SK-N-SH treated with all-trans-retinoic acid at 6 μM for 48 hours (cell line): ENCODE measurements at regions not wholly inside any gene's neighbourhood (a gene's known extent, or its start where the extent isn't known, plus 50 kb on each side); places are given as distances from the start of the nearest gene placed in this dataset.

Experiments
- ARNTL ChIP-seq: fragments of 450-650 bp; formaldehyde crosslinking; IDR thresholded peaks from 2 replicates; pipeline ENCODE4 v1.5.0; 2020; ENCODE audit warnings: low read depth, mild to moderate bottlenecking, moderate library complexity, borderline replicate concordance
- BACH2 ChIP-seq: fragments of 250-450 bp; sonication (Bioruptor Pico); IDR thresholded peaks from 2 replicates; pipeline ENCODE4 v1.9.0; 2021; ENCODE audit warnings: mild to moderate bottlenecking, borderline replicate concordance
- PPARA ChIP-seq: fragments of 250-450 bp; sonication (Bioruptor Pico); IDR thresholded peaks from 2 replicates; pipeline ENCODE4 v1.5.0; 2020; ENCODE audit warnings: mild to moderate bottlenecking, borderline replicate concordance
- RARB ChIP-seq: fragments of 250-450 bp; sonication (Bioruptor Pico); IDR thresholded peaks from 2 replicates; pipeline ENCODE4 v1.8.0; 2021; ENCODE audit warnings: mild to moderate bottlenecking, moderate library complexity
- SNAI2 ChIP-seq: fragments of 250-450 bp; sonication (Bioruptor Pico); IDR thresholded peaks from 2 replicates; pipeline ENCODE4 v1.5.0; 2020; ENCODE audit warnings: mild to moderate bottlenecking, moderate library complexity
- ZNF70 ChIP-seq: fragments of 450-650 bp; formaldehyde crosslinking; IDR thresholded peaks from 2 replicates; pipeline ENCODE4 v1.5.0; 2020; ENCODE audit warnings: mild to moderate bottlenecking, moderate library complexity
- TF ChIP-seq, protein P1 (sequence below): fragments of 250-450 bp; sonication (Bioruptor Pico); IDR thresholded peaks from 2 replicates; pipeline ENCODE4 v1.8.0; 2020; ENCODE audit warnings: mild to moderate bottlenecking, moderate library complexity, borderline replicate concordance
- TF ChIP-seq, protein P2 (sequence below): fragments of 250-450 bp; sonication (Bioruptor Pico); IDR thresholded peaks from 2 replicates; pipeline ENCODE4 v1.5.1; 2021; ENCODE audit warnings: mild to moderate bottlenecking, moderate library complexity
- TF ChIP-seq, protein P3 (sequence below): fragments of 250-450 bp; sonication (Bioruptor Pico); IDR thresholded peaks from 2 replicates; pipeline ENCODE4 v1.8.0; 2021; ENCODE audit warnings: low read depth, mild to moderate bottlenecking, moderate library complexity, borderline replicate concordance
- TF ChIP-seq, protein P4 (sequence below): fragments of 250-450 bp; sonication (Bioruptor Pico); IDR thresholded peaks from 2 replicates; pipeline ENCODE4 v1.5.1; 2020; ENCODE audit warnings: low read depth, mild to moderate bottlenecking, moderate library complexity

DNA sequence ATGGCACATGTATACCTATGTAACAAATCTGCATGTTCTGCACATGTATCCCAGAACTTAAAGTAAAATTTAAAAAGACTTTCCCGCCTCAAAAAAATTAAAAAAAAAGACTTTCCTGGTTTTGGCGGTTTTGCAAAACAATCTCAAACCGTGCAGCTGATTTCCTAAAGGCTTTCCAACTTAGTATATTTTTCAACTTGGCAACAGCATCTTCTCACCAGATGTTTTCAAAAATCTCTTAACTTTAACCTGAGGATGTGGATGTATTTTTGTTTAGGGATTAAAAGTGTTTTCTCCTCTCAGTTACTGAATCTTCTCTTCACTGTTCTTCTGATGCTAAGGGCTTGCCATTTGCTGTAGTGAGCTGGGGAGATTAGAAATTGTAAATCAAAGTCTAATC lies 96.5 kb upstream of the PLPP4 start:
- TF ChIP-seq RARB (CRISPR knock-in tag) = no peak
- TF ChIP-seq, protein P1, sequence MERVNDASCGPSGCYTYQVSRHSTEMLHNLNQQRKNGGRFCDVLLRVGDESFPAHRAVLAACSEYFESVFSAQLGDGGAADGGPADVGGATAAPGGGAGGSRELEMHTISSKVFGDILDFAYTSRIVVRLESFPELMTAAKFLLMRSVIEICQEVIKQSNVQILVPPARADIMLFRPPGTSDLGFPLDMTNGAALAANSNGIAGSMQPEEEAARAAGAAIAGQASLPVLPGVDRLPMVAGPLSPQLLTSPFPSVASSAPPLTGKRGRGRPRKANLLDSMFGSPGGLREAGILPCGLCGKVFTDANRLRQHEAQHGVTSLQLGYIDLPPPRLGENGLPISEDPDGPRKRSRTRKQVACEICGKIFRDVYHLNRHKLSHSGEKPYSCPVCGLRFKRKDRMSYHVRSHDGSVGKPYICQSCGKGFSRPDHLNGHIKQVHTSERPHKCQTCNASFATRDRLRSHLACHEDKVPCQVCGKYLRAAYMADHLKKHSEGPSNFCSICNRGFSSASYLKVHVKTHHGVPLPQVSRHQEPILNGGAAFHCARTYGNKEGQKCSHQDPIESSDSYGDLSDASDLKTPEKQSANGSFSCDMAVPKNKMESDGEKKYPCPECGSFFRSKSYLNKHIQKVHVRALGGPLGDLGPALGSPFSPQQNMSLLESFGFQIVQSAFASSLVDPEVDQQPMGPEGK (CRISPR knock-in tag) = no peak
- TF ChIP-seq, protein P2, sequence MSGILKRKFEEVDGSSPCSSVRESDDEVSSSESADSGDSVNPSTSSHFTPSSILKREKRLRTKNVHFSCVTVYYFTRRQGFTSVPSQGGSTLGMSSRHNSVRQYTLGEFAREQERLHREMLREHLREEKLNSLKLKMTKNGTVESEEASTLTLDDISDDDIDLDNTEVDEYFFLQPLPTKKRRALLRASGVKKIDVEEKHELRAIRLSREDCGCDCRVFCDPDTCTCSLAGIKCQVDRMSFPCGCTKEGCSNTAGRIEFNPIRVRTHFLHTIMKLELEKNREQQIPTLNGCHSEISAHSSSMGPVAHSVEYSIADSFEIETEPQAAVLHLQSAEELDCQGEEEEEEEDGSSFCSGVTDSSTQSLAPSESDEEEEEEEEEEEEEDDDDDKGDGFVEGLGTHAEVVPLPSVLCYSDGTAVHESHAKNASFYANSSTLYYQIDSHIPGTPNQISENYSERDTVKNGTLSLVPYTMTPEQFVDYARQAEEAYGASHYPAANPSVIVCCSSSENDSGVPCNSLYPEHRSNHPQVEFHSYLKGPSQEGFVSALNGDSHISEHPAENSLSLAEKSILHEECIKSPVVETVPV (CRISPR knock-in tag) = no peak
- TF ChIP-seq, protein P3, sequence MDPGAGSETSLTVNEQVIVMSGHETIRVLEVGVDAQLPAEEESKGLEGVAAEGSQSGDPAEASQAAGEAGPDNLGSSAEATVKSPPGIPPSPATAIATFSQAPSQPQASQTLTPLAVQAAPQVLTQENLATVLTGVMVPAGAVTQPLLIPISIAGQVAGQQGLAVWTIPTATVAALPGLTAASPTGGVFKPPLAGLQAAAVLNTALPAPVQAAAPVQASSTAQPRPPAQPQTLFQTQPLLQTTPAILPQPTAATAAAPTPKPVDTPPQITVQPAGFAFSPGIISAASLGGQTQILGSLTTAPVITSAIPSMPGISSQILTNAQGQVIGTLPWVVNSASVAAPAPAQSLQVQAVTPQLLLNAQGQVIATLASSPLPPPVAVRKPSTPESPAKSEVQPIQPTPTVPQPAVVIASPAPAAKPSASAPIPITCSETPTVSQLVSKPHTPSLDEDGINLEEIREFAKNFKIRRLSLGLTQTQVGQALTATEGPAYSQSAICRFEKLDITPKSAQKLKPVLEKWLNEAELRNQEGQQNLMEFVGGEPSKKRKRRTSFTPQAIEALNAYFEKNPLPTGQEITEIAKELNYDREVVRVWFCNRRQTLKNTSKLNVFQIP = no peak
- TF ChIP-seq, protein P4, sequence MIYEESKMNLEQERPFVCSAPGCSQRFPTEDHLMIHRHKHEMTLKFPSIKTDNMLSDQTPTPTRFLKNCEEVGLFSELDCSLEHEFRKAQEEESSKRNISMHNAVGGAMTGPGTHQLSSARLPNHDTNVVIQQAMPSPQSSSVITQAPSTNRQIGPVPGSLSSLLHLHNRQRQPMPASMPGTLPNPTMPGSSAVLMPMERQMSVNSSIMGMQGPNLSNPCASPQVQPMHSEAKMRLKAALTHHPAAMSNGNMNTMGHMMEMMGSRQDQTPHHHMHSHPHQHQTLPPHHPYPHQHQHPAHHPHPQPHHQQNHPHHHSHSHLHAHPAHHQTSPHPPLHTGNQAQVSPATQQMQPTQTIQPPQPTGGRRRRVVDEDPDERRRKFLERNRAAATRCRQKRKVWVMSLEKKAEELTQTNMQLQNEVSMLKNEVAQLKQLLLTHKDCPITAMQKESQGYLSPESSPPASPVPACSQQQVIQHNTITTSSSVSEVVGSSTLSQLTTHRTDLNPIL (CRISPR knock-in tag) = no peak
- no peak for TF ChIP-seq ARNTL (CRISPR knock-in tag)
- TF ChIP-seq ZNF70 = no peak
- no peak for TF ChIP-seq SNAI2 (CRISPR knock-in tag)
- TF ChIP-seq BACH2 (CRISPR knock-in tag) = no peak
- TF ChIP-seq PPARA = no peak
